ENCODE measurements at regions not wholly inside any gene's neighbourhood (a gene's known extent, or its start where the extent isn't known, plus 50 kb on each side); places are given as distances from the start of the nearest gene placed in this dataset.

DNA sequence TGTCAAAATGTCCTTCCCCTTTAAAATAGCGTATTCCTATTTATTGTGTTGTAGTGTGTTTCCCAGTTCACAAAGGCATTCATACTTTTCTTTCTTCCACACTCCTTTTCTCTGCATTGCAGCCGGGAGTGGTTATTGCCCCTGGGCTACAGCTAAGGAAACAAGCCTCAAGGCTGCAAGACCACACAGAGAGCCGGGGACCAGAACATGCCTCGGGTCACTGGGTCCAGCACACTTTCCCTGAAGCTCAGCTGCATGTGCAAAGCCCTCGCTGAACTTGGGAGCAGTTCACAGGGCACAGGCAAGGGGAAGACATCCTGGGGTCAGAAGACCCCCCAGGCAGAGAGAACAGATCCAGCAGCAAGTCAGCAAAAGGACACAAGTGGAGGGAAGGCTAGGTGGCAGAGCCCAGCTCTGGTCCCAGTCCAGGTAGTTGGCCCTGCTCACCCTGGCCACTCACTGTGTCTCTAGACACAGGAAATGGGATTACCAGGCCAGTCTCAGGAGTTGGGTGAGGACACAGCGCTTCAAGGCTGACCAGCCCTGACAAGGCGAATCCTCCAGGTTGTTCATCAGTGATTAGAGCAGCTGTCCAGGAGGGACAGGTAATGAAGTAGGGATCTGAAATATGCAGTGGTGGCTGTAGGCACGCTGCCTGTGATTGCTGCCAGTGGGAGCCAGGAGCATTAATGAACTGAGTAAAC lies 118.2 kb downstream of the CD83 start:
- ATAC-seq = no peak
- Histone ChIP-seq H3K79me2 (ENCODE audit: insufficient read depth, low read length) (no peaks in the 10 kb centered on the region), H2AFZ (ENCODE audit: low read length) (no peak overlapping the region), H3K9ac (ENCODE audit: insufficient read depth, low read depth, low read length) (no peak overlapping the region), H3K36me3 (replicated peaks in 1 of 2; ENCODE audit: control insufficient read depth in 1 of 2, insufficient read depth in 2 of 2, low read length in 2 of 2) (no peaks in the 10 kb centered on the region), H3K4me3 (replicated peaks in 1 of 3; ENCODE audit: insufficient read depth in 1 of 3, low read depth in 2 of 3, low read length in 3 of 3) (no peak overlapping the region), H3K9me3 (ENCODE audit: low read length) (no peaks in the 10 kb centered on the region), H3K4me1 (ENCODE audit: insufficient read depth, low read length) (no peaks in the 10 kb centered on the region), H3K27me3 (ENCODE audit: control insufficient read depth in 1 of 2, insufficient read depth in 2 of 2, low read length in 2 of 2) (no peaks in the 10 kb centered on the region; a peak in 1 of 5 replicates), H4K20me1 (ENCODE audit: insufficient read depth, low read length) (no peaks in the 10 kb centered on the region), H3K4me2 (ENCODE audit: low read depth, low read length) (no peak overlapping the region), H3K27ac (ENCODE audit: extremely low read length, insufficient read depth, low read length) (no peak overlapping the region)
- BruUV-seq (replicated peaks) = no TSS peak
- FAIRE-seq = no peak
- in situ Hi-C loops (cut with HindIII; ENCODE audit: extremely low pct_ligation_motif_present, low pct_unique_long_range_greater_than_20kb) = no loop called here
- no peak for DNase-seq (ENCODE audit: low spot score)
- WGBS (ENCODE audit: low lambda C conversion rate) = 20% methylated on average over 8 of the region's 8 CpGs
- POLR2A ChIA-PET = no interaction called here
- intact Hi-C loops (cut with micrococcal nuclease; ENCODE audit: unreplicated experiment) = no loop called here
- TF ChIP-seq IKZF5 (CRISPR knock-in tag; IDR thresholded peaks at IDR 0.05) = no peak
- TF ChIP-seq NFYC (CRISPR knock-in tag; IDR thresholded peaks at IDR 0.05) = no peak
- CTCF ChIA-PET (ENCODE audit: low intra/inter-chr PET ratio, low total read pairs) = no interaction called here

DNA sequence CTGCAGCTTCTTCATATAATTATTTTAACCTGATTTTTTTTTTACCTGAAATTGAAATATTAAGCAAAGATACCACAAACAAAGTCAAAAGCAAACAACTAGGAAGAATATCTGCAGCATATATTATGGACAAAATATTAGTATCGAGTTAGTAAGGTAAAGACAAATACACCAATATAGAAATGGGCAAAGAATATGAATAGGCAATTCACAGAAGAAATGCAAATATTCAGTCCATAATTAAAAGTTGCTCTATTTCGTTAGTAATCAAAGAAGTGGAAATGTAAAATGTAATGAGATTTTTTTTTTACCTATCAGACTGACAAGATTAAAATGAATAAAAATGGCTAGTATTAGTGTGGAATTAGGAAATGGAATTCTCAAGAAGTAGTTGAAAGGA lies 121.5 kb downstream of the CD83 start:
- ATAC-seq (no peak), DNase-seq (ENCODE audit: low spot score) (no peak), FAIRE-seq (no peak)
- Histone ChIP-seq H3K4me2 (ENCODE audit: low read depth, low read length) (no peak overlapping the region), H2AFZ (ENCODE audit: low read length) (no peak overlapping the region), H4K20me1 (ENCODE audit: insufficient read depth, low read length) (no peaks in the 10 kb centered on the region), H3K4me3 (replicated peaks in 1 of 3; ENCODE audit: insufficient read depth in 1 of 3, low read depth in 2 of 3, low read length in 3 of 3) (no peak overlapping the region), H3K4me1 (ENCODE audit: insufficient read depth, low read length) (no peaks in the 10 kb centered on the region), H3K27me3 (ENCODE audit: control insufficient read depth in 1 of 2, insufficient read depth in 2 of 2, low read length in 2 of 2) (no peaks in the 10 kb centered on the region; a peak in 1 of 5 replicates), H3K79me2 (ENCODE audit: insufficient read depth, low read length) (no peaks in the 10 kb centered on the region), H3K36me3 (replicated peaks in 1 of 2; ENCODE audit: control insufficient read depth in 1 of 2, insufficient read depth in 2 of 2, low read length in 2 of 2) (no peaks in the 10 kb centered on the region), H3K9ac (ENCODE audit: insufficient read depth, low read depth, low read length) (no peak overlapping the region), H3K27ac (ENCODE audit: extremely low read length, insufficient read depth, low read length) (no peak overlapping the region), H3K9me3 (ENCODE audit: low read length) (no peaks in the 10 kb centered on the region)
- WGBS (ENCODE audit: low lambda C conversion rate) = under 1% methylated on average over 2 of the region's 2 CpGs
- intact Hi-C loops (cut with micrococcal nuclease; ENCODE audit: unreplicated experiment) (no loop called here), in situ Hi-C loops (cut with HindIII; ENCODE audit: extremely low pct_ligation_motif_present, low pct_unique_long_range_greater_than_20kb) (no loop called here)
- ChIA-PET CTCF (ENCODE audit: low intra/inter-chr PET ratio, low total read pairs) (no interaction called here), POLR2A (no interaction called here)
- BruUV-seq (replicated peaks) = no TSS peak
- TF ChIP-seq ZNF709 (CRISPR knock-in tag; IDR thresholded peaks at IDR 0.05) (no peak), NR1H2 (CRISPR knock-in tag; IDR thresholded peaks at IDR 0.05; ENCODE audit: borderline replicate concordance, low read depth) (no peak), ZNF18 (CRISPR knock-in tag; IDR thresholded peaks at IDR 0.05; ENCODE audit: insufficient replicate concordance) (no peak), IKZF1 (IDR thresholded peaks at IDR 0.05) (no peak), HOXA3 (CRISPR knock-in tag; IDR thresholded peaks at IDR 0.05) (no peak), BATF2 (CRISPR knock-in tag; IDR thresholded peaks at IDR 0.05) (no peak), GZF1 (CRISPR knock-in tag; IDR thresholded peaks at IDR 0.05) (no peak), POLR2A (IDR thresholded peaks at IDR 0.05; ENCODE audit: insufficient read depth in 1 of 2, low read depth in 2 of 2, low read length in 2 of 2) (no peak), ZNF232 (CRISPR knock-in tag; IDR thresholded peaks at IDR 0.05; ENCODE audit: borderline replicate concordance) (no peak)
- TF ChIP-seq, protein P1, sequence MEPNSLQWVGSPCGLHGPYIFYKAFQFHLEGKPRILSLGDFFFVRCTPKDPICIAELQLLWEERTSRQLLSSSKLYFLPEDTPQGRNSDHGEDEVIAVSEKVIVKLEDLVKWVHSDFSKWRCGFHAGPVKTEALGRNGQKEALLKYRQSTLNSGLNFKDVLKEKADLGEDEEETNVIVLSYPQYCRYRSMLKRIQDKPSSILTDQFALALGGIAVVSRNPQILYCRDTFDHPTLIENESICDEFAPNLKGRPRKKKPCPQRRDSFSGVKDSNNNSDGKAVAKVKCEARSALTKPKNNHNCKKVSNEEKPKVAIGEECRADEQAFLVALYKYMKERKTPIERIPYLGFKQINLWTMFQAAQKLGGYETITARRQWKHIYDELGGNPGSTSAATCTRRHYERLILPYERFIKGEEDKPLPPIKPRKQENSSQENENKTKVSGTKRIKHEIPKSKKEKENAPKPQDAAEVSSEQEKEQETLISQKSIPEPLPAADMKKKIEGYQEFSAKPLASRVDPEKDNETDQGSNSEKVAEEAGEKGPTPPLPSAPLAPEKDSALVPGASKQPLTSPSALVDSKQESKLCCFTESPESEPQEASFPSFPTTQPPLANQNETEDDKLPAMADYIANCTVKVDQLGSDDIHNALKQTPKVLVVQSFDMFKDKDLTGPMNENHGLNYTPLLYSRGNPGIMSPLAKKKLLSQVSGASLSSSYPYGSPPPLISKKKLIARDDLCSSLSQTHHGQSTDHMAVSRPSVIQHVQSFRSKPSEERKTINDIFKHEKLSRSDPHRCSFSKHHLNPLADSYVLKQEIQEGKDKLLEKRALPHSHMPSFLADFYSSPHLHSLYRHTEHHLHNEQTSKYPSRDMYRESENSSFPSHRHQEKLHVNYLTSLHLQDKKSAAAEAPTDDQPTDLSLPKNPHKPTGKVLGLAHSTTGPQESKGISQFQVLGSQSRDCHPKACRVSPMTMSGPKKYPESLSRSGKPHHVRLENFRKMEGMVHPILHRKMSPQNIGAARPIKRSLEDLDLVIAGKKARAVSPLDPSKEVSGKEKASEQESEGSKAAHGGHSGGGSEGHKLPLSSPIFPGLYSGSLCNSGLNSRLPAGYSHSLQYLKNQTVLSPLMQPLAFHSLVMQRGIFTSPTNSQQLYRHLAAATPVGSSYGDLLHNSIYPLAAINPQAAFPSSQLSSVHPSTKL (CRISPR knock-in tag; IDR thresholded peaks at IDR 0.05) = no peak

Measured in HepG2 (cell line).